ENCODE measurements at regions not wholly inside any gene's neighbourhood (a gene's known extent, or its start where the extent isn't known, plus 50 kb on each side); places are given as distances from the start of the nearest gene placed in this dataset.
"Not testable (repeated sequence)": the region's sequence is repeated elsewhere in the genome, so short reads cannot be mapped to it uniquely, and the experiment has no call there.

- TF ChIP-seq, protein P1, sequence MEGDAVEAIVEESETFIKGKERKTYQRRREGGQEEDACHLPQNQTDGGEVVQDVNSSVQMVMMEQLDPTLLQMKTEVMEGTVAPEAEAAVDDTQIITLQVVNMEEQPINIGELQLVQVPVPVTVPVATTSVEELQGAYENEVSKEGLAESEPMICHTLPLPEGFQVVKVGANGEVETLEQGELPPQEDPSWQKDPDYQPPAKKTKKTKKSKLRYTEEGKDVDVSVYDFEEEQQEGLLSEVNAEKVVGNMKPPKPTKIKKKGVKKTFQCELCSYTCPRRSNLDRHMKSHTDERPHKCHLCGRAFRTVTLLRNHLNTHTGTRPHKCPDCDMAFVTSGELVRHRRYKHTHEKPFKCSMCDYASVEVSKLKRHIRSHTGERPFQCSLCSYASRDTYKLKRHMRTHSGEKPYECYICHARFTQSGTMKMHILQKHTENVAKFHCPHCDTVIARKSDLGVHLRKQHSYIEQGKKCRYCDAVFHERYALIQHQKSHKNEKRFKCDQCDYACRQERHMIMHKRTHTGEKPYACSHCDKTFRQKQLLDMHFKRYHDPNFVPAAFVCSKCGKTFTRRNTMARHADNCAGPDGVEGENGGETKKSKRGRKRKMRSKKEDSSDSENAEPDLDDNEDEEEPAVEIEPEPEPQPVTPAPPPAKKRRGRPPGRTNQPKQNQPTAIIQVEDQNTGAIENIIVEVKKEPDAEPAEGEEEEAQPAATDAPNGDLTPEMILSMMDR (IDR thresholded peaks at IDR 0.05; ENCODE audit: insufficient read depth, missing control alignments): no peak
- FAIRE-seq: no peak
- DNase-seq (ENCODE audit: insufficient read length, low spot score): no peak
Observed at GRCh38 chr11:37286890-37287289, 688.9 kb upstream of the RAG2 start.

GRCh38 chr11:37282367-37282766 is 684.3 kb upstream of the RAG2 start:
- FAIRE-seq (no peak), DNase-seq (ENCODE audit: insufficient read length, low spot score) (no peak)
- TF ChIP-seq, protein P1 (IDR thresholded peaks at IDR 0.05; ENCODE audit: insufficient read depth, missing control alignments): no peak

DNA sequence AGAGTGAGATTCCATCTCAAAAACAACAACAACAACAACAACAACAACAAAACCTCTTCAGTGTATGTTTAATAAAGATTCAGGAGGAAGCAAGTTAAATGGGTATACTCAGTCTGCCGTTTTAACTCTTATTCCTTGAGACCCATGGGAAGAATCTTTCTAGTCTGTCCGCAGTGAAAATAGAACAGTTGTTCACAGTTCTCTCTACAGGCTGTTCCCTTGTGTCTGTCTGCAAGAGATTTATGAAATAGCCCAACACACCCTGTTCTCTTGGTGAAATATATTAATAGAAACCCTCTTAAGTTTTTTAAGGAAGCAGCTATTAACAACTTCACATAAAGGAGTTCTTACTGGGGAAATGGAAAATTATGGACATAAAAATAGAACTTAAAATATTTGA is 682.2 kb upstream of the RAG2 start:
- FAIRE-seq: no peak
- no peak for DNase-seq (ENCODE audit: insufficient read length, low spot score)
- TF ChIP-seq, protein P1 (IDR thresholded peaks at IDR 0.05; ENCODE audit: insufficient read depth, missing control alignments): no peak

GRCh38 chr11:37277896-37278465 is 679.9 kb upstream of the RAG2 start:
- TF ChIP-seq, protein P1 (IDR thresholded peaks at IDR 0.05; ENCODE audit: insufficient read depth, missing control alignments): no peak
- DNase-seq (ENCODE audit: insufficient read length, low spot score) (no peak), FAIRE-seq (no peak)

- DNase-seq (ENCODE audit: insufficient read length, low spot score) (no peak), FAIRE-seq (no peak)
- TF ChIP-seq, protein P1 (IDR thresholded peaks at IDR 0.05; ENCODE audit: insufficient read depth, missing control alignments): no peak
Observed at GRCh38 chr11:37264783-37265182, 666.7 kb upstream of the RAG2 start.

- no peak for FAIRE-seq
- TF ChIP-seq, protein P1 (IDR thresholded peaks at IDR 0.05; ENCODE audit: insufficient read depth, missing control alignments): no peak
- DNase-seq (ENCODE audit: insufficient read length, low spot score): no peak
Observed at GRCh38 chr11:37264060-37264459, 666.0 kb upstream of the RAG2 start.

DNA sequence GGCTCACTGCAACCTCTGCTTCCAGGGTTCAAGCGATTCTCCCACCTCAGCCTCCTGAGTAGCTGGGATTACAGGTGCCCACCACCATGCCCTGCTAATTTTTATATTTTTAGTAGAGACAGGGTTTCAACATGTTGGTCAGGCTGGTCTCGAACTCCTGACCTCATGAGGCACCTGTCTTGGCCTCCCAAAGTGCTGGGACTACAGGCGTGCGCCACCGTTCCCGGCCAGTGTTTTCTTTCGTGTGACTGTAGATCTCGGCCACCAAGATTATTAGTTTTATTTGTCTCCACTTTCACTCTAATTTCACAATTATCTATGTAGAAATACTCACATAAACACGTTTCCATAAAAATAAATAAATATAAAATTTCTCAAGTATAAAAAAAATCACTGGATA is 665.4 kb upstream of the RAG2 start:
- DNase-seq (ENCODE audit: insufficient read length, low spot score); FAIRE-seq: not testable (repeated sequence)

- DNase-seq (ENCODE audit: insufficient read length, low spot score): no peak
- peak; percentile 21 for FAIRE-seq
- TF ChIP-seq, protein P1 (IDR thresholded peaks at IDR 0.05; ENCODE audit: insufficient read depth, missing control alignments): no peak
Observed at GRCh38 chr11:37259734-37260133, 661.7 kb upstream of the RAG2 start.
